Muscle layer of colon (tissue), 2 donors: ENCODE measurements at regions not wholly inside any gene's neighbourhood (a gene's known extent, or its start where the extent isn't known, plus 50 kb on each side); places are given as distances from the start of the nearest gene placed in this dataset.

ENCODE experiments used
- H3K27ac ChIP-seq: one replicate; pipeline ENCODE4 v1.7.0; 2013; ENCODE audit warnings: low read depth, mild to moderate bottlenecking, low read length, moderate library complexity
- H3K27me3 ChIP-seq, 2 donors: one replicate each; pipeline ENCODE4 v1.7.0; 2013; ENCODE audit warnings: low read length in 2 of 2, mild to moderate bottlenecking in 2 of 2; ENCODE audit not compliant: insufficient read depth in 2 of 2, control insufficient read depth in 1 of 2
- H3K36me3 ChIP-seq: one replicate; pipeline ENCODE4 v1.7.0; 2013; ENCODE audit warnings: mild to moderate bottlenecking, low read length; ENCODE audit not compliant: insufficient read depth
- H3K4me1 ChIP-seq: one replicate; pipeline ENCODE4 v1.7.0; 2013; ENCODE audit warnings: mild to moderate bottlenecking, low read length; ENCODE audit not compliant: insufficient read depth
- H3K4me3 ChIP-seq, 2 donors: one replicate each; pipeline ENCODE4 v1.7.0; 2013; ENCODE audit warnings: low read length in 2 of 2, low read depth in 1 of 2, mild to moderate bottlenecking in 1 of 2, moderate library complexity in 1 of 2
- H3K9ac ChIP-seq: one replicate; pipeline ENCODE4 v1.7.0; 2013; ENCODE audit warnings: low read length
- H3K9me3 ChIP-seq: one replicate; pipeline ENCODE4 v1.7.0; 2013; ENCODE audit warnings: mild to moderate bottlenecking, low read length
- donor health status: abdominal sarcoma.
- donor health status: Adenocarcinoma of cecum.

- no peaks in the 10 kb centered on the region for H3K4me1 ChIP-seq
- H3K9me3 ChIP-seq = no peaks in the 10 kb centered on the region
- no peak overlapping the region for H3K9ac ChIP-seq
- no peaks in the 10 kb centered on the region for H3K36me3 ChIP-seq
- no peak overlapping the region for H3K27ac ChIP-seq
- H3K27me3 ChIP-seq = no peaks in the 10 kb centered on the region
- no peak overlapping the region for H3K4me3 ChIP-seq
Measured at GRCh38 chr4:177696438-177696966, 254.3 kb upstream of the AGA start.

GRCh38 chr4:177699365-177700213, 257.4 kb upstream of the AGA start:
- Histone ChIP-seq H3K27ac (no peak overlapping the region), H3K9ac (no peak overlapping the region), H3K4me1 (no peaks in the 10 kb centered on the region), H3K4me3 (no peak overlapping the region), H3K36me3 (no peaks in the 10 kb centered on the region), H3K27me3 (no peaks in the 10 kb centered on the region), H3K9me3 (no peaks in the 10 kb centered on the region)

GRCh38 chr4:177706916-177707315, 264.7 kb upstream of the AGA start:
- H3K9ac ChIP-seq = no peak overlapping the region
- no peaks in the 10 kb centered on the region for H3K4me1 ChIP-seq
- no peak overlapping the region for H3K27ac ChIP-seq
- no peaks in the 10 kb centered on the region for H3K36me3 ChIP-seq
- H3K4me3 ChIP-seq = no peak overlapping the region
- no peaks in the 10 kb centered on the region for H3K27me3 ChIP-seq
- H3K9me3 ChIP-seq = no peaks in the 10 kb centered on the region

GRCh38 chr4:177713454-177713853, 271.2 kb upstream of the AGA start:
- no peaks in the 10 kb centered on the region for H3K27me3 ChIP-seq
- no peaks in the 10 kb centered on the region for H3K9me3 ChIP-seq
- no peak overlapping the region for H3K4me3 ChIP-seq
- no peaks in the 10 kb centered on the region for H3K36me3 ChIP-seq
- H3K9ac ChIP-seq = no peak overlapping the region
- H3K27ac ChIP-seq = no peak overlapping the region
- H3K4me1 ChIP-seq = no peaks in the 10 kb centered on the region

- H3K36me3 ChIP-seq = no peaks in the 10 kb centered on the region
- no peaks in the 10 kb centered on the region for H3K27me3 ChIP-seq
- no peak overlapping the region for H3K27ac ChIP-seq
- H3K4me1 ChIP-seq = no peaks in the 10 kb centered on the region
- no peak overlapping the region for H3K4me3 ChIP-seq
- no peak overlapping the region for H3K9ac ChIP-seq
- no peaks in the 10 kb centered on the region for H3K9me3 ChIP-seq
Measured at GRCh38 chr4:177717407-177717806, 275.2 kb upstream of the AGA start.

GRCh38 chr4:177718514-177718913, 276.3 kb upstream of the AGA start:
- H3K9me3 ChIP-seq = no peaks in the 10 kb centered on the region
- no peak overlapping the region for H3K27ac ChIP-seq
- H3K4me1 ChIP-seq = no peaks in the 10 kb centered on the region

GRCh38 chr4:177726111-177726510, 283.9 kb upstream of the AGA start:
- no peaks in the 10 kb centered on the region for H3K9me3 ChIP-seq
- no peaks in the 10 kb centered on the region for H3K4me1 ChIP-seq
- H3K9ac ChIP-seq = no peak overlapping the region
- H3K4me3 ChIP-seq = no peak overlapping the region
- no peaks in the 10 kb centered on the region for H3K27me3 ChIP-seq
- H3K27ac ChIP-seq = no peak overlapping the region
- no peaks in the 10 kb centered on the region for H3K36me3 ChIP-seq

More at GRCh38 chr4:177718514-177718913, 276.3 kb upstream of the AGA start:
- Histone ChIP-seq H3K9ac (no peak overlapping the region), H3K36me3 (no peaks in the 10 kb centered on the region), H3K27me3 (no peaks in the 10 kb centered on the region), H3K4me3 (no peak overlapping the region)

- Histone ChIP-seq H3K4me1 (no peaks in the 10 kb centered on the region), H3K27ac (no peak overlapping the region), H3K9ac (no peak overlapping the region), H3K36me3 (no peaks in the 10 kb centered on the region), H3K9me3 (no peaks in the 10 kb centered on the region), H3K27me3 (no peaks in the 10 kb centered on the region), H3K4me3 (no peak overlapping the region)
Measured at GRCh38 chr4:177728361-177729152, 286.3 kb upstream of the AGA start.

GRCh38 chr4:177729681-177730080, 287.4 kb upstream of the AGA start:
- H3K9me3 ChIP-seq = no peaks in the 10 kb centered on the region
- no peak overlapping the region for H3K4me3 ChIP-seq
- no peaks in the 10 kb centered on the region for H3K27me3 ChIP-seq

GRCh38 chr4:177737387-177737940, 295.2 kb upstream of the AGA start:
- Histone ChIP-seq H3K27me3 (no peaks in the 10 kb centered on the region), H3K27ac (no peak overlapping the region), H3K4me3 (no peak overlapping the region), H3K4me1 (no peaks in the 10 kb centered on the region), H3K9me3 (no peaks in the 10 kb centered on the region), H3K9ac (no peak overlapping the region), H3K36me3 (no peaks in the 10 kb centered on the region)

More at GRCh38 chr4:177729681-177730080, 287.4 kb upstream of the AGA start:
- Histone ChIP-seq H3K36me3 (no peaks in the 10 kb centered on the region), H3K9ac (no peak overlapping the region), H3K4me1 (no peaks in the 10 kb centered on the region), H3K27ac (no peak overlapping the region)

GRCh38 chr4:177740563-177740962, 298.3 kb upstream of the AGA start:
- no peaks in the 10 kb centered on the region for H3K27me3 ChIP-seq

More at GRCh38 chr4:177740563-177740962, 298.3 kb upstream of the AGA start:
- Histone ChIP-seq H3K9me3 (no peaks in the 10 kb centered on the region), H3K27ac (no peak overlapping the region), H3K36me3 (no peaks in the 10 kb centered on the region), H3K9ac (no peak overlapping the region), H3K4me3 (no peak overlapping the region), H3K4me1 (no peaks in the 10 kb centered on the region)
